ENCODE measurements at regions not wholly inside any gene's neighbourhood (a gene's known extent, or its start where the extent isn't known, plus 50 kb on each side); places are given as distances from the start of the nearest gene placed in this dataset.

DNA sequence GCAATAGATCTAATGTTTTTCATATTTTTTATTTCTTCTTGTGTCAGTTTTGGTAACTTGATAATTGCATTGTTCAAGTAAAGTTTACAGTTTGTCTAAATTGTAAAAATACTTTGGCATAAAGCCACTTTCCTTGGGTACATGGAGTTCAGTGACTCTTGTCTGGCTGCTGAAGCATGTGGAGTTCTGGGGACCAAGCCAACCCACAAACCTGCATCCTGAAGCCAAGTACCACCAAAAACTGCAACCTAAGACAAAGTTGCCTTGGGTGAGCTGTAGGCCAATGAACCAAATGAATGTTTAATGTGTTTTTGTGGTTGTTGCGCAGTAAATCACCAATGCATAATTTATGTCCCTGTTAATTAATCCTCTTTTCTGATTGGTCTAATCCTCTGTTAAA is 872.6 kb downstream of the BCL11A start:
- H3K27ac ChIP-seq, result no peak overlapping the region
- TF ChIP-seq, protein P1, sequence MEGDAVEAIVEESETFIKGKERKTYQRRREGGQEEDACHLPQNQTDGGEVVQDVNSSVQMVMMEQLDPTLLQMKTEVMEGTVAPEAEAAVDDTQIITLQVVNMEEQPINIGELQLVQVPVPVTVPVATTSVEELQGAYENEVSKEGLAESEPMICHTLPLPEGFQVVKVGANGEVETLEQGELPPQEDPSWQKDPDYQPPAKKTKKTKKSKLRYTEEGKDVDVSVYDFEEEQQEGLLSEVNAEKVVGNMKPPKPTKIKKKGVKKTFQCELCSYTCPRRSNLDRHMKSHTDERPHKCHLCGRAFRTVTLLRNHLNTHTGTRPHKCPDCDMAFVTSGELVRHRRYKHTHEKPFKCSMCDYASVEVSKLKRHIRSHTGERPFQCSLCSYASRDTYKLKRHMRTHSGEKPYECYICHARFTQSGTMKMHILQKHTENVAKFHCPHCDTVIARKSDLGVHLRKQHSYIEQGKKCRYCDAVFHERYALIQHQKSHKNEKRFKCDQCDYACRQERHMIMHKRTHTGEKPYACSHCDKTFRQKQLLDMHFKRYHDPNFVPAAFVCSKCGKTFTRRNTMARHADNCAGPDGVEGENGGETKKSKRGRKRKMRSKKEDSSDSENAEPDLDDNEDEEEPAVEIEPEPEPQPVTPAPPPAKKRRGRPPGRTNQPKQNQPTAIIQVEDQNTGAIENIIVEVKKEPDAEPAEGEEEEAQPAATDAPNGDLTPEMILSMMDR (IDR thresholded peaks at IDR 0.05), result no peak
- no peak overlapping the region for H3K4me3 ChIP-seq
- no peaks in the 10 kb centered on the region for H3K36me3 ChIP-seq
- H3K4me1 ChIP-seq, result no peaks in the 10 kb centered on the region
- DNase-seq, result no peak
- no peak overlapping the region for H3K9ac ChIP-seq (ENCODE audit: low read depth in 2 of 2, low read length in 2 of 2)
- H3K9me3 ChIP-seq, result no peaks in the 10 kb centered on the region
- H3K27me3 ChIP-seq, result no peaks in the 10 kb centered on the region
- intact Hi-C loops (cut with DNase I), result no loop called here

DNA sequence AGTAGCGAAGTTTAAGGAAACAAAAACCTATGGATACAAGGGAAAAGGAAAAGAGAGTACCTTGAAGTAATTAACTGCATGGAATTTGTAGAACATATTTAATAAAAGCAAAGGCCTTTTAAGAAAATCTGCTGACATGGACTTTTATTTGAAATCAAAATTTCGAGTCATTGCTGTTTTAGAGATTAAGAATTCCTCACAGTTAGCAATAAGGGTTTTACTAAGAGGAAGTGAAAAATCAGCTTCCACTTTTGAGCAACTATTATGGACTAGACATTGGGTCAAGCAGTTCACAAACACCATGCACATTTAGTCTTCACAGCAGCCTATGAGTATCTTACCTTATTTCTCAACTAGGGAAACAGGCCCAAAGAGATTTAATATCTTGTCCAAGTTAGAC is 876.3 kb downstream of the BCL11A start:
- no peak overlapping the region for H3K4me3 ChIP-seq
- H3K9me3 ChIP-seq, result no peaks in the 10 kb centered on the region
- no peaks in the 10 kb centered on the region for H3K27me3 ChIP-seq
- TF ChIP-seq, protein P1 (IDR thresholded peaks at IDR 0.05), result no peak
- DNase-seq, result no peak
- no peaks in the 10 kb centered on the region for H3K4me1 ChIP-seq
- H3K27ac ChIP-seq, result no peak overlapping the region
- no peak overlapping the region for H3K9ac ChIP-seq (ENCODE audit: low read depth in 2 of 2, low read length in 2 of 2)
- intact Hi-C loops (cut with DNase I), result no loop called here
- no peaks in the 10 kb centered on the region for H3K36me3 ChIP-seq

DNA sequence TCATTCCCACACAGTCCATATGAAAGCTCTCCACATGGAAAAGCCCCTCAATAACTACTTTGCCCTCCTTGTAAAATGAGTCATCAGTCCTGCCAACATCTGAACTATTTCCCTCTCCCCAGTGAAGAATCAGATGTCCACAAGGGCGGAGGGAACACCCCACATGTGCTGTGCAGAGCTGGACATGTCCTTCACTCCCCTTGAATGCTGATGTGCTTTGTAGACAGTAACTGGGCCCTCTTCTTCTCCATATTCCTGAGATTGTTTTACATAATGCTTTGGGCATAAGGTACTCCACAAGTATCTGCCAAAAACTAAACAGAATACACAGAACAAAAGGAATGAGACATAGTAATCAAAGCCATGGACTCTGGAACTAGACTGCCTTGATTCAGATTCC is 879.4 kb downstream of the BCL11A start:
- H3K9ac ChIP-seq (ENCODE audit: low read depth in 2 of 2, low read length in 2 of 2), result no peak overlapping the region
- H3K36me3 ChIP-seq, result no peaks in the 10 kb centered on the region
- no peaks in the 10 kb centered on the region for H3K4me1 ChIP-seq
- TF ChIP-seq, protein P1 (IDR thresholded peaks at IDR 0.05), result no peak
- H3K27me3 ChIP-seq, result no peaks in the 10 kb centered on the region
- intact Hi-C loops (cut with DNase I), result no loop called here
- DNase-seq, result no peak
- no peaks in the 10 kb centered on the region for H3K9me3 ChIP-seq
- H3K4me3 ChIP-seq, result no peak overlapping the region
- no peak overlapping the region for H3K27ac ChIP-seq

DNA sequence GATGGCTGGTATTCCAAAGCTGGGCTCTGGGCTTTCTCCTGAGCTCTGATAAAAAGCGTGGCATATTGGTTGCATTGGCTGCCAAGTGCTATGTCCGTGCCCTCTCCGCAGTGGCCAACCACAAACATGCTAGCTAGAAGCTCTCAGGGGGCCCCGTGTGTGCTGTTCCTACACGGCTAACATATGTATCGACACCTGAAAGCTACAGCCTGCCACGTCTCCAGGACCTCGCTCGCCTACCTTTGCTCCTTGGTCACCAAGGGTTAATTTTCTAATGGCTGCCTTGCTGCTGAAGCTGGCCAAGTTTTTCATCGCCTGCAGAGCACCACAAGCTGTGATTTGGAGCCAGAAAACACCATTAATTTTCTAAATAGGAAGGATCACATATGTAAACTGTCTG is 888.4 kb downstream of the BCL11A start:
- no peak overlapping the region for H3K27ac ChIP-seq
- H3K9ac ChIP-seq (ENCODE audit: low read depth in 2 of 2, low read length in 2 of 2), result no peak overlapping the region
- no peaks in the 10 kb centered on the region for H3K4me1 ChIP-seq
- no peaks in the 10 kb centered on the region for H3K9me3 ChIP-seq
- H3K4me3 ChIP-seq, result no peak overlapping the region
- no peak for DNase-seq
- H3K27me3 ChIP-seq, result no peaks in the 10 kb centered on the region
- intact Hi-C loops (cut with DNase I), result no loop called here
- H3K36me3 ChIP-seq, result no peaks in the 10 kb centered on the region
- TF ChIP-seq, protein P1 (IDR thresholded peaks at IDR 0.05), result no peak

DNA sequence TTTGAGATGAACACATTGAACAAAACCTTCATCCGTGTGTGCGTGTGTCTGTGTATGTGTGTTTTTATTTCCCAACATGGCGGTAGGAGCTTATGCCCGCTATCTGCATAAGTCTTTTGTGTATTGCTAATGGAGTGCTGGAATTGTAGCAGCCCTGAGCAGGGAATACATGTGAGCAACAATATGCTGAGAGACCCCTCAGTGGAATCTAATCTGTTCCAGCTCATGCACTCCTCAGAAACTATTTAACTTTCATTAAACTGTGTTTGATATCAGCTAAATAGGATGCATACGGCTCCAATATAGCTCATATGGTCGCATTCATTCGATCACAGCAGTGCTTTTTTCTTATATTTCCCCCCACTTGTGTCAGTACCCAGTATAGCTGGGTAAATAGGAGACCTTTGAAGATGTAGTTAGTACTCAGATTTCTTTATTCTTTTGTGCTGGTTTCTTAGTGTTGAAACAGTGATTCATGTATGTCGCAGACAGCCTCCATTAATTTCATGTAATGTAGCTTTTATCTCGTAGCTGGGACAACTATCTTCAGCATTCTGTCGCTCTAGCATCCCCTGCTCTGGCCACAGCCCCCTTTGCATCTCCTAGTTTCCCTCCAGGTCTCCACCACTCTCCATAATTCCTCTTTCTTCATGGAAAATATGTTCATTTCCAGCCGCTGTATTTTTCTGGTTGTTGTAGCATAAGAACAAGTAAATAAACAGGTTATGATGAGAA is 891.2 kb downstream of the BCL11A start:
- H3K36me3 ChIP-seq, result no peaks in the 10 kb centered on the region
- no peaks in the 10 kb centered on the region for H3K9me3 ChIP-seq
- no peaks in the 10 kb centered on the region for H3K4me1 ChIP-seq
- no peak overlapping the region for H3K9ac ChIP-seq (ENCODE audit: low read depth in 2 of 2, low read length in 2 of 2)
- no peak overlapping the region for H3K27ac ChIP-seq
- DNase-seq, result no peak
- no peak overlapping the region for H3K4me3 ChIP-seq
- TF ChIP-seq, protein P1 (IDR thresholded peaks at IDR 0.05), result no peak
- no peaks in the 10 kb centered on the region for H3K27me3 ChIP-seq
- intact Hi-C loops (cut with DNase I), result no loop called here
